SK-N-SH (cell line): ENCODE measurements at regions not wholly inside any gene's neighbourhood (a gene's known extent, or its start where the extent isn't known, plus 50 kb on each side); places are given as distances from the start of the nearest gene placed in this dataset.

Experiments used
- CTCF ChIA-PET: fragments of 300-600, 350-600 bp; formaldehyde crosslinking; extraction: SDS; loops from one replicate; lab custom pipeline; 2021; lab: Yijun Ruan, JAX
- POLR2A ChIA-PET: fragments of 350-600 bp; sonication (Branson Sonifier 250); formaldehyde crosslinking; extraction: SDS; loops from one replicate; lab custom pipeline; 2020; ENCODE audit warnings: antibody characterized with exemption, inconsistent platforms; lab: Yijun Ruan, JAX
- DNase-seq: peaks from one replicate; pipeline ENCODE4 v3.0.0; 2012
- H2AFZ ChIP-seq: fragments of 200-600 bp; sonication (generic); 2 replicates; pipeline ENCODE4 v1.8.1; 2016; ENCODE audit warnings: antibody characterized with exemption, mild to moderate bottlenecking, low read depth
- H3F3A ChIP-seq: fragments of 200-600 bp; sonication (generic); replicated peaks from 2 replicates; pipeline ENCODE3; 2016; ENCODE audit warnings: antibody characterized with exemption, mild to moderate bottlenecking; ENCODE audit not compliant: insufficient read depth
- H3K27ac ChIP-seq, 2 experiments: fragments of 200-500 bp in 1 of 2; fragments of 200-600 bp in 1 of 2; sonication (Bioruptor generic) in 1 of 2; sonication (generic), shearing (Covaris generic) in 1 of 2; 2 replicates each; pipeline versions ENCODE4 v1.5.1 to v1.6.1; 2014 to 2016; ENCODE audit warnings: low read depth in 2 of 2, inconsistent platforms in 1 of 2, low read length in 1 of 2, mild to moderate bottlenecking in 1 of 2, mixed read lengths in 1 of 2
- H3K27me3 ChIP-seq: fragments of 200-600 bp; sonication (generic), shearing (Covaris generic); 2 replicates; pipeline ENCODE4 v1.6.1; 2016; ENCODE audit warnings: mixed run types; ENCODE audit not compliant: insufficient read depth
- H3K36me3 ChIP-seq, 2 experiments: fragments of 200-500 bp in 1 of 2; fragments of 200-600 bp in 1 of 2; sonication (Bioruptor generic) in 1 of 2; sonication (generic) in 1 of 2; replicated peaks in 1 of 2; 2 replicates each; pipeline versions ENCODE3 to v1.5.1; 2014 to 2016; ENCODE audit warnings: low read length in 1 of 2, mild to moderate bottlenecking in 1 of 2; ENCODE audit not compliant: insufficient read depth in 2 of 2, control insufficient read depth in 1 of 2
- H3K4me1 ChIP-seq, 2 experiments: fragments of 200-500 bp in 1 of 2; fragments of 200-600 bp in 1 of 2; sonication (Bioruptor generic) in 1 of 2; sonication (generic), shearing (Covaris generic) in 1 of 2; 2 replicates each; pipeline versions ENCODE4 v1.5.1 to v1.6.1; 2014 to 2016; ENCODE audit warnings: low read depth in 1 of 2, low read length in 1 of 2, mixed run types in 1 of 2; ENCODE audit not compliant: insufficient read depth in 2 of 2, control insufficient read depth in 1 of 2
- H3K4me2 ChIP-seq: fragments of 200-600 bp; sonication (generic), shearing (Covaris generic); 2 replicates; pipeline ENCODE4 v1.6.1; 2017; ENCODE audit warnings: mixed run types
- H3K4me3 ChIP-seq, 2 experiments: fragments of 200-500 bp in 1 of 2; fragments of 200-600 bp in 1 of 2; sonication (Bioruptor generic) in 1 of 2; sonication (generic), shearing (Covaris generic) in 1 of 2; 2 replicates each; pipeline versions ENCODE4 v1.5.1 to v1.8.1; 2014 to 2016; ENCODE audit warnings: low read depth in 2 of 2, inconsistent platforms in 1 of 2, low read length in 1 of 2, mild to moderate bottlenecking in 1 of 2, mixed read lengths in 1 of 2, moderate library complexity in 1 of 2
- H3K79me2 ChIP-seq: fragments of 200-600 bp; sonication (generic); 2 replicates; pipeline ENCODE4 v1.8.1; 2017; ENCODE audit warnings: mild to moderate bottlenecking; ENCODE audit not compliant: insufficient read depth
- H3K9ac ChIP-seq: fragments of 200-600 bp; sonication (generic); 2 replicates; pipeline ENCODE4 v1.6.1; 2017; ENCODE audit warnings: mixed run types
- H3K9me2 ChIP-seq: fragments of 200-600 bp; sonication (generic); 2 replicates; pipeline ENCODE4 v1.6.1; 2017; ENCODE audit warnings: mixed run types
- H3K9me3 ChIP-seq: fragments of 200-600 bp; sonication (generic); 2 replicates; pipeline ENCODE4 v1.6.1; 2017; ENCODE audit warnings: mixed run types, mild to moderate bottlenecking, moderate library complexity
- H4K20me1 ChIP-seq: fragments of 200-600 bp; sonication (generic); 2 replicates; pipeline ENCODE4 v1.6.1; 2017; ENCODE audit warnings: mild to moderate bottlenecking, mixed run types; ENCODE audit not compliant: insufficient read depth
- EP300 ChIP-seq, 2 experiments: IDR thresholded peaks; 2 replicates each; pipeline versions ENCODE4 v1.4.0 to v1.6.1; 2012; ENCODE audit warnings: borderline replicate concordance in 1 of 2, low read depth in 1 of 2, low read length in 1 of 2
- FOXJ3 ChIP-seq: sonication (generic); formaldehyde crosslinking; IDR thresholded peaks from 2 replicates; pipeline ENCODE4 v1.5.1; 2020; ENCODE audit warnings: mild to moderate bottlenecking, missing genetic modification reagents
- FOXM1 ChIP-seq: IDR thresholded peaks from 2 replicates; pipeline ENCODE4 v1.4.0; 2012; ENCODE audit warnings: low read depth, mild to moderate bottlenecking
- IRF3 ChIP-seq: fragments of 150-350 bp; IDR thresholded peaks from 2 replicates; pipeline ENCODE4 v1.6.1; 2016; ENCODE audit warnings: mild to moderate bottlenecking, low read depth, low read length
- JUND ChIP-seq: IDR thresholded peaks from 2 replicates; pipeline ENCODE4 v1.4.0; 2012
- MXI1 ChIP-seq: IDR thresholded peaks from 2 replicates; pipeline ENCODE4 v1.6.1; 2012; ENCODE audit warnings: mild to moderate bottlenecking, low read depth, low read length, improper control_type of control experiment
- NFIC ChIP-seq: IDR thresholded peaks from 2 replicates; pipeline ENCODE4 v1.4.0; 2012; ENCODE audit warnings: borderline replicate concordance
- PBX3 ChIP-seq: IDR thresholded peaks from 2 replicates; pipeline ENCODE4; 2012
- RAD21 ChIP-seq: IDR thresholded peaks from 2 replicates; pipeline ENCODE4 v1.6.1; 2012; ENCODE audit warnings: mild to moderate bottlenecking, low read length
- RCOR1 ChIP-seq: fragments of 150-350 bp; IDR thresholded peaks from 2 replicates; pipeline ENCODE4 v1.6.1; 2017; ENCODE audit warnings: antibody characterized with exemption, low read length
- RFX5 ChIP-seq: IDR thresholded peaks from 2 replicates; pipeline ENCODE4 v1.6.1; 2012; ENCODE audit warnings: mild to moderate bottlenecking, improper control_type of control experiment, low read length
- RXRA ChIP-seq: IDR thresholded peaks from 2 replicates; pipeline ENCODE4 v1.4.0; 2012; ENCODE audit warnings: low read depth, mild to moderate bottlenecking, borderline replicate concordance
- SMC3 ChIP-seq: IDR thresholded peaks from 2 replicates; pipeline ENCODE4 v1.6.1; 2012; ENCODE audit warnings: low read depth, low read length, improper control_type of control experiment
- TAF1 ChIP-seq: IDR thresholded peaks from 2 replicates; pipeline ENCODE4 v1.6.1; 2012; ENCODE audit warnings: low read depth, mild to moderate bottlenecking, low read length, moderate library complexity, borderline replicate concordance
- USF1 ChIP-seq: IDR thresholded peaks from 2 replicates; pipeline ENCODE4 v1.4.0; 2012; ENCODE audit warnings: low read depth, borderline replicate concordance
- USF2 ChIP-seq: fragments of 150-350 bp; IDR thresholded peaks from 2 replicates; pipeline ENCODE4 v1.6.1; 2017; ENCODE audit warnings: antibody characterized with exemption, low read length, low read depth, borderline replicate concordance
- ZBTB33 ChIP-seq: IDR thresholded peaks from 2 replicates; pipeline ENCODE4 v1.4.0; 2012; ENCODE audit warnings: low read depth, borderline replicate concordance
- WGBS: methylation state at CpG from one replicate; pipeline ENCODE4 v1.1.6; 2017; ENCODE audit warnings: low lambda C conversion rate; 5-methylcytosine and 5-hydroxymethylcytosine counted together

- Histone ChIP-seq H3F3A (no peaks in the 10 kb centered on the region), H3K9me3 (peaks cover 9% of the 10 kb centered on the region; the same call in 1 of the 2 replicates), H3K79me2 (no peaks in the 10 kb centered on the region), H3K9ac (no peak overlapping the region), H3K27ac (no peak overlapping the region), H3K27me3 (no peaks in the 10 kb centered on the region), H2AFZ (no peak overlapping the region), H4K20me1 (no peaks in the 10 kb centered on the region), H3K4me3 (no peak overlapping the region), H3K36me3 (no peaks in the 10 kb centered on the region), H3K9me2 (no peaks in the 10 kb centered on the region), H3K4me1 (no peaks in the 10 kb centered on the region), H3K4me2 (no peak overlapping the region)
- DNase-seq, result no peak
- no peak for TF ChIP-seq USF2
- no peak for TF ChIP-seq MXI1
- CTCF ChIA-PET, result no interaction called here
- POLR2A ChIA-PET, result no interaction called here
- 7% methylated on average over 2 of the region's 2 CpGs for WGBS
These were observed 145.6 kb upstream of the GALNT17 start for GRCh38 chr7:70986297-70986696.

GRCh38 chr7:70994176-70994575 is 137.8 kb upstream of the GALNT17 start:
- Histone ChIP-seq H2AFZ (no peak overlapping the region), H3K4me2 (no peak overlapping the region), H3F3A (no peaks in the 10 kb centered on the region), H3K27me3 (no peaks in the 10 kb centered on the region), H3K4me1 (no peaks in the 10 kb centered on the region), H3K27ac (no peak overlapping the region), H3K9me3 (no peaks in the 10 kb centered on the region; the same call in 1 of the 2 replicates), H3K36me3 (no peaks in the 10 kb centered on the region), H3K4me3 (no peak overlapping the region)
- ChIA-PET POLR2A (no interaction called here), CTCF (interaction anchor here (0.9 kb wide), 1 partner anchor 22 kb away, joined by 3 read pairs; no protein-coding TSS in a partner anchor)
- no peak for DNase-seq
- WGBS, result 3% methylated on average over 5 of the region's 5 CpGs
- TF ChIP-seq JUND (no peak), RXRA (no peak), SMC3 (no peak), TAF1 (no peak), RCOR1 (no peak), EP300 (IDR thresholded peaks at IDR 0.05; ENCODE audit: borderline replicate concordance in 1 of 2, low read depth in 1 of 2, low read length in 1 of 2) (no peak), PBX3 (no peak)
- TF ChIP-seq, all 33 proteins: peak for 0
- Histone ChIP-seq H3K9ac (no peak overlapping the region), H3K79me2 (no peaks in the 10 kb centered on the region), H4K20me1 (no peaks in the 10 kb centered on the region), H3K9me2 (no peaks in the 10 kb centered on the region)

GRCh38 chr7:70997261-70997660 is 134.7 kb upstream of the GALNT17 start:
- Histone ChIP-seq H4K20me1 (no peaks in the 10 kb centered on the region), H3K4me1 (no peaks in the 10 kb centered on the region), H2AFZ (no peak overlapping the region), H3K4me3 (no peak overlapping the region), H3K36me3 (no peaks in the 10 kb centered on the region), H3K79me2 (no peaks in the 10 kb centered on the region), H3K9me3 (no peaks in the 10 kb centered on the region; the same call in 1 of the 2 replicates), H3K4me2 (no peak overlapping the region), H3K27ac (no peak overlapping the region), H3K9ac (no peak overlapping the region), H3K27me3 (no peaks in the 10 kb centered on the region), H3K9me2 (no peaks in the 10 kb centered on the region), H3F3A (no peaks in the 10 kb centered on the region)
- 0% methylated on average over 1 of the region's 1 CpG for WGBS
- ChIA-PET CTCF (no interaction called here), POLR2A (no interaction called here)
- DNase-seq, result no peak
- no peak for TF ChIP-seq RAD21
- TF ChIP-seq FOXM1, result no peak
- TF ChIP-seq ZBTB33, result no peak
- TF ChIP-seq RCOR1, result no peak
- TF ChIP-seq USF1, result no peak
- TF ChIP-seq FOXJ3, result no peak
- no peak for TF ChIP-seq NFIC
- TF ChIP-seq IRF3, result no peak
- TF ChIP-seq RFX5, result no peak
- TF ChIP-seq SMC3, result no peak
